Common myeloid progenitor, CD34-positive (primary cell): ENCODE measurements at regions not wholly inside any gene's neighbourhood (a gene's known extent, or its start where the extent isn't known, plus 50 kb on each side); places are given as distances from the start of the nearest gene placed in this dataset.
"Not testable (repeated sequence)": the region's sequence is repeated elsewhere in the genome, so short reads cannot be mapped to it uniquely, and the experiment has no call there.

Source experiments
- CTCF ChIA-PET: fragments of 350-600 bp; sonication (Branson Sonifier 250); formaldehyde crosslinking; loops from one replicate; lab custom pipeline; 2021; ENCODE audit warnings: antibody characterized with exemption; lab: Charles Lee
- POLR2A ChIA-PET: fragments of 350-600 bp; sonication (Branson Sonifier 250); formaldehyde crosslinking; loops from one replicate; lab custom pipeline; 2021; ENCODE audit warnings: antibody characterized with exemption; lab: Charles Lee
- DNase-seq, 3 donors: peaks; one replicate each; pipeline versions ENCODE4 v3.0.0 to v3.0.0-alpha.2; 2013
- H3K27ac ChIP-seq, 2 experiments: 1 replicate in 1 of 2; 2 replicates in 1 of 2; pipeline ENCODE4 v1.7.0; 2013; ENCODE audit warnings: inconsistent platforms in 2 of 2, low read length in 2 of 2, mild to moderate bottlenecking in 2 of 2, low read depth in 1 of 2, moderate library complexity in 1 of 2; ENCODE audit not compliant: severe bottlenecking in 2 of 2, insufficient read depth in 1 of 2, poor library complexity in 1 of 2
- H3K27me3 ChIP-seq, 5 experiments: replicated peaks in 2 of 5; 1 replicate in 3 of 5; 2 replicates in 2 of 5; pipeline versions ENCODE4 v1.6.1 to v1.7.0; 2013; ENCODE audit warnings: low read length in 4 of 5, mild to moderate bottlenecking in 2 of 5, moderate library complexity in 2 of 5, inconsistent platforms in 1 of 5; ENCODE audit not compliant: insufficient read depth in 5 of 5, control insufficient read depth in 4 of 5
- H3K36me3 ChIP-seq, 4 experiments: 1 replicate in 2 of 4; 2 replicates in 2 of 4; pipeline versions ENCODE4 v1.6.1 to v1.7.0; 2013; ENCODE audit warnings: low read length in 3 of 4, control low read depth in 1 of 4, mild to moderate bottlenecking in 1 of 4; ENCODE audit not compliant: control insufficient read depth in 4 of 4, insufficient read depth in 4 of 4
- H3K4me1 ChIP-seq, 4 experiments: 1 replicate in 3 of 4; 2 replicates in 1 of 4; pipeline versions ENCODE4 v1.6.1 to v1.7.1; 2013; ENCODE audit warnings: low read length in 3 of 4, mild to moderate bottlenecking in 3 of 4, control low read depth in 1 of 4, inconsistent platforms in 1 of 4, moderate library complexity in 1 of 4; ENCODE audit not compliant: control insufficient read depth in 4 of 4, insufficient read depth in 4 of 4; ENCODE audit errors: control extremely low read depth in 1 of 4
- H3K4me3 ChIP-seq, 7 experiments: 1 replicate in 4 of 7; 2 replicates in 3 of 7; pipeline versions ENCODE4 v1.5.1 to v1.7.0; 2013; ENCODE audit warnings: mild to moderate bottlenecking in 7 of 7, low read length in 6 of 7, moderate library complexity in 6 of 7, inconsistent platforms in 2 of 7, low read depth in 2 of 7, control low read depth in 1 of 7; ENCODE audit not compliant: insufficient read depth in 4 of 7, control insufficient read depth in 1 of 7; ENCODE audit errors: extremely low read depth in 1 of 7
- H3K9me3 ChIP-seq, 5 experiments: 1 replicate in 4 of 5; 2 replicates in 1 of 5; pipeline versions ENCODE4 v1.6.1 to v1.7.1; 2013; ENCODE audit warnings: low read length in 4 of 5, mild to moderate bottlenecking in 2 of 5, inconsistent platforms in 1 of 5, low read depth in 1 of 5, moderate library complexity in 1 of 5; ENCODE audit not compliant: control insufficient read depth in 4 of 5, insufficient read depth in 2 of 5; ENCODE audit errors: control extremely low read depth in 1 of 5
- WGBS: methylation state at CpG from one replicate; pipeline ENCODE4 v1.1.5; 2013; ENCODE audit not compliant: insufficient coverage; 5-methylcytosine and 5-hydroxymethylcytosine counted together

DNA sequence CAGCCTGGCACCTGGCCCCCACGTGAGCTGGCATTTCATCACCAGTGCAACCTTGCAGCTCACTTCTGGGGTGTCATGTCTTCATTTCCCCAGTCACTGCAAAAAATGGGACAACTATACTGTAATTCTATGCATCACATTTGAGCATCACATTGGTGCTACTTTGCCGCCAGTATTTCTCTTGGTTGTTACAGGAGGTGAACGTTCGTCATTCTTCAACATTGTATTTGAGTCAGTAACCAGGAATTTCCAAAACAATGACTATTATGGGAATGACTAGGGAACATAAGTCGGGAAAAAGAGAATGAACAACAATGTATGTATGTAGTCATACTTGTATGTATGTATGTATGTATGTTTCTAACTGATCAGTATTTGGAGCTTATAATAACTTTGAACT, 1278.0 kb downstream of the EFNA5 start:
- WGBS = 96% methylated on average over 4 of the region's 5 CpGs
- no peak for DNase-seq
- ChIA-PET CTCF (no interaction called here), POLR2A (no interaction called here)
- H3K27ac ChIP-seq = no peak overlapping the region
- no peaks in the 10 kb centered on the region for H3K27me3 ChIP-seq
- no peak overlapping the region for H3K4me3 ChIP-seq
- peaks cover 0 to 2% (median under 1%) of the 10 kb centered on the region in 4 experiments for H3K4me1 ChIP-seq
- H3K9me3 ChIP-seq = no peaks in the 10 kb centered on the region
- H3K36me3 ChIP-seq = no peaks in the 10 kb centered on the region

DNA sequence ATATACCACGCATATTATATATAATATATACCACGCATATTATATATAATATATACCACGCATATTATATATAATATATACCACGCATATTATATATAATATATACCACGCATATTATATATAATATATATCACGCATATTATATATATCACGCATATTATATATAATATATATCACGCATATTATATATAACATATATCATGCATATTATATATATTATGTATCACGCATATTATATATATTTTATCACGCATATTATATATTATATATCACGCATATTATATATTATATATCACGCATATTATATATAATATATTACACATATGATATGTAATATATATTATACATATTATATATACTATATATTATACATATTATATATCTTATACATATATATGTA, 1283.0 kb downstream of the EFNA5 start:
- H3K36me3 ChIP-seq, H3K4me1 ChIP-seq, H3K27ac ChIP-seq, DNase-seq, H3K4me3 ChIP-seq, H3K27me3 ChIP-seq, H3K9me3 ChIP-seq, CTCF ChIA-PET, POLR2A ChIA-PET: not testable (repeated sequence)
- WGBS = no CpG with 5 or more reads among the region's 12 CpGs

GRCh38 chr5:106386287-106386686, 1284.5 kb downstream of the EFNA5 start:
- Histone ChIP-seq H3K4me3 (no peak overlapping the region), H3K27ac (no peak overlapping the region), H3K36me3 (no peaks in the 10 kb centered on the region), H3K27me3 (no peaks in the 10 kb centered on the region), H3K9me3 (no peaks in the 10 kb centered on the region), H3K4me1 (no peaks in the 10 kb centered on the region)
- no peak for DNase-seq
- POLR2A ChIA-PET = no interaction called here
- WGBS = no CpG with 5 or more reads among the region's 3 CpGs
- CTCF ChIA-PET = no interaction called here

- H3K27me3 ChIP-seq = peaks cover 0 to 5% (median 0%) of the 10 kb centered on the region in 5 experiments
- peaks cover 0 to 5% (median 0%) of the 10 kb centered on the region in 4 experiments for H3K4me1 ChIP-seq
- ChIA-PET CTCF (no interaction called here), POLR2A (no interaction called here)
- no peaks in the 10 kb centered on the region for H3K9me3 ChIP-seq
- no peak overlapping the region for H3K27ac ChIP-seq
- H3K4me3 ChIP-seq = no peak overlapping the region
- H3K36me3 ChIP-seq = no peaks in the 10 kb centered on the region
- DNase-seq = no peak
- 100% methylated on average over 1 of the region's 1 CpG for WGBS
Observed at GRCh38 chr5:106380736-106381135, 1290.0 kb downstream of the EFNA5 start.

GRCh38 chr5:106376522-106376921, 1294.2 kb downstream of the EFNA5 start:
- ChIA-PET POLR2A (no interaction called here), CTCF (no interaction called here)
- Histone ChIP-seq H3K36me3 (no peaks in the 10 kb centered on the region), H3K9me3 (no peaks in the 10 kb centered on the region), H3K27me3 (peaks cover 0 to 5% (median 0%) of the 10 kb centered on the region in 5 experiments), H3K27ac (no peak overlapping the region), H3K4me3 (no peak overlapping the region), H3K4me1 (peaks cover 0 to 5% (median 0%) of the 10 kb centered on the region in 4 experiments)
- WGBS = no CpG with 5 or more reads among the region's 1 CpG
- DNase-seq = peak; percentile 7 to 69 (median 57)

GRCh38 chr5:106374956-106375355, 1295.8 kb downstream of the EFNA5 start:
- Histone ChIP-seq H3K9me3 (peaks cover 0 to under 1% (median 0%) of the 10 kb centered on the region in 5 experiments), H3K4me1 (peaks cover 0 to 5% (median 0%) of the 10 kb centered on the region in 4 experiments), H3K36me3 (no peaks in the 10 kb centered on the region), H3K27me3 (peaks cover 0 to 2% (median 0%) of the 10 kb centered on the region in 5 experiments), H3K4me3 (no peak overlapping the region), H3K27ac (no peak overlapping the region)
- no peak for DNase-seq
- ChIA-PET POLR2A (no interaction called here), CTCF (no interaction called here)

- WGBS = 80% methylated on average over 1 of the region's 1 CpG
- no peaks in the 10 kb centered on the region for H3K4me1 ChIP-seq
- no peaks in the 10 kb centered on the region for H3K36me3 ChIP-seq
- no peak for DNase-seq
- POLR2A ChIA-PET = no interaction called here
- H3K27ac ChIP-seq = no peak overlapping the region
- peaks cover 0 to 1% (median 0%) of the 10 kb centered on the region in 5 experiments for H3K9me3 ChIP-seq
- CTCF ChIA-PET = no interaction called here
- no peak overlapping the region for H3K4me3 ChIP-seq
- no peaks in the 10 kb centered on the region for H3K27me3 ChIP-seq
Observed at GRCh38 chr5:106368021-106368420, 1302.7 kb downstream of the EFNA5 start.
